ENCODE measurements at regions not wholly inside any gene's neighbourhood (a gene's known extent, or its start where the extent isn't known, plus 50 kb on each side); places are given as distances from the start of the nearest gene placed in this dataset.

DNA sequence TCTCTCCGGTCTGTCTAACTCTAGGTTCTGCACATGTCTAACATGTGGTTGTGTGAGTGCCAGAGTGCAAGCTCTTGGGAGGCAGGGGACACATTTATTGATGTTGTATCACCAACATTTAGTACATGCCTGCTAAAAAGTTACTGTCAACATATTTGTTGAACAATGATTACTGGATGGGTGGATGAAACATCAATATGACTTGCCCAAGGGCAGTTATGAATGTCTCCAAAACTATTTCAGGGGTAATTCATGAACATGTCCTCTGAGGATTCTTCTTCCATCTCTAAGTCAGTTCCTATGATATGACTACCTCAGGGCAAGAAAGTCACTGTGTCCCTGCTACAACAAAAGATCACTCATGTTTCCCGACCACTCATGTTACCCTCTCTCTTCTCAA, 91.3 kb upstream of the STEAP1B start:
- TF ChIP-seq, protein P1, sequence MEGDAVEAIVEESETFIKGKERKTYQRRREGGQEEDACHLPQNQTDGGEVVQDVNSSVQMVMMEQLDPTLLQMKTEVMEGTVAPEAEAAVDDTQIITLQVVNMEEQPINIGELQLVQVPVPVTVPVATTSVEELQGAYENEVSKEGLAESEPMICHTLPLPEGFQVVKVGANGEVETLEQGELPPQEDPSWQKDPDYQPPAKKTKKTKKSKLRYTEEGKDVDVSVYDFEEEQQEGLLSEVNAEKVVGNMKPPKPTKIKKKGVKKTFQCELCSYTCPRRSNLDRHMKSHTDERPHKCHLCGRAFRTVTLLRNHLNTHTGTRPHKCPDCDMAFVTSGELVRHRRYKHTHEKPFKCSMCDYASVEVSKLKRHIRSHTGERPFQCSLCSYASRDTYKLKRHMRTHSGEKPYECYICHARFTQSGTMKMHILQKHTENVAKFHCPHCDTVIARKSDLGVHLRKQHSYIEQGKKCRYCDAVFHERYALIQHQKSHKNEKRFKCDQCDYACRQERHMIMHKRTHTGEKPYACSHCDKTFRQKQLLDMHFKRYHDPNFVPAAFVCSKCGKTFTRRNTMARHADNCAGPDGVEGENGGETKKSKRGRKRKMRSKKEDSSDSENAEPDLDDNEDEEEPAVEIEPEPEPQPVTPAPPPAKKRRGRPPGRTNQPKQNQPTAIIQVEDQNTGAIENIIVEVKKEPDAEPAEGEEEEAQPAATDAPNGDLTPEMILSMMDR (IDR thresholded peaks at IDR 0.05; ENCODE audit: borderline replicate concordance, extremely low read depth, low read length, poor library complexity, severe bottlenecking): no peak
- no peak for TF ChIP-seq EZH2 (IDR thresholded peaks at IDR 0.05; ENCODE audit: borderline replicate concordance, low read depth, low read length, severe bottlenecking)

Measured in DND-41 (cell line).